ENCODE measurements at regions not wholly inside any gene's neighbourhood (a gene's known extent, or its start where the extent isn't known, plus 50 kb on each side); places are given as distances from the start of the nearest gene placed in this dataset.
"Not testable (repeated sequence)": the region's sequence is repeated elsewhere in the genome, so short reads cannot be mapped to it uniquely, and the experiment has no call there.

DNA sequence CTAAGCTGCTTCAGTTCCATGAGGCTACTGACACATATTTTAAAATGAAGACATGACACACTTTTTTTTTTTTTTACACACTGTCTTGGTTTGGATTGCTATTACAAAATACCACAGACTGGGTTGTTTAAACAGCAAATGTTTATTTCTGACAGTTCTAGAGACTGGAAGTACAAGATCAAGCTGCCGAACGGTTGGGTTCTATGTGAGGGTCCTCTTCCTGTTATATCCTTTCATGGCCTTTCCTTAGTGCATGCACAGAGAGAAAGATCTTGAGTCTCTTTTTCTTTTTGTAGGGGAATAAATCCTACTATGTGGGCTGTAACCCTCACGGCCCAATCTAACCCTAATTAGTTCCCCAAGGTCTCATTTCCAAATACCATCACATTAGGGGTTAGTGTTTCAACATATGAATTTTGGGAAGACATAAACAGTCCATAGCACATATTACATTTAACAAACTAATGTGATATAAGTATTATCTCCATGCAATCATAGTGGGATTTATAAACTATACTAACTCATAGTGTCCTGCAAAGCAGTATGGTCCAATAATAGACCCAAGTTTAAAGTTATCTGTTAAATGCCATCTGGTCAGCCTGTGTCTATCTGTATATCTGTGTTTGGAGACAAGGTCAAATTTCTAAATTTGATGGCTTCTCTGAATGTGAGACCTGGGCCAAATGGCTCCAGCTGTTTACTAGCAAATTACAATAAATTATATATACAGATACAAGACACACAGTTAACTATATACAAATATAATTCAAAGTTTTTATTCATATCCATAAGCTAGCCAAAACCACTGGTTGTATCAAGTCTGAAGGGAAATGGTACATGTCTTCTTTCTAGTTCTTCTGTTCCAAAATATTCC lies 90.3 kb upstream of the NREP start:
- no peak for DNase-seq (ENCODE audit: extremely low spot score, insufficient read length, low read depth)
- no peak for FAIRE-seq

DNA sequence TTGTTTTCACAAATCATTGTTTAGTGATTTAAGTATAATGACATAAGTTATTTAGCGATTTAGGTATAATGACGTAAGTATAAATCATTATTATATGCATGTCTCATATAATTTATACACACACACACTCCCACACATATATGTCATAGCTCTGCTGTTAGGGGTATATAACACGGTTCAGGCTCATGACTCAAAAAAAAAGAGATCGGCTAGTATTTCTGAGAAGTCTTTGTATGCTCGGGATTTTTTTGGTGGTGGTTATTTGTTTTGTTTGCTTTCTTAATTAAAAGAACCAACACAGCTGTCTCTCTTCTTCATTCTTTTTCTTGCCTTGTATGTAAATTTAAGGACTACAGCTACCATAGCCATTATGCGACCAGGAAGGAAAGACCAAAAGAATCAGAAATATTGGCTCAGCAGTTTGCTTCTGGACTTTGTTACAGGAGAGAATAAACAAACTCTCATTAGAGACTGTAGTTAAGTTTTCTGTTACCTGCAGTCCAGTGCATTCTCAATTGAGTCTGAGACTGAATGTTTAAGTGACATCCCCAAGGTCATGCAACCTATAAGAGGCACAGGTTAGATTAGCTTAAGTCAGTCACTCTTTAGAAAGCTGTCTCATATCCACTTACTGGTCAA lies 83.2 kb upstream of the NREP start:
- DNase-seq (ENCODE audit: extremely low spot score, insufficient read length, low read depth) (no peak), FAIRE-seq (no peak)

DNA sequence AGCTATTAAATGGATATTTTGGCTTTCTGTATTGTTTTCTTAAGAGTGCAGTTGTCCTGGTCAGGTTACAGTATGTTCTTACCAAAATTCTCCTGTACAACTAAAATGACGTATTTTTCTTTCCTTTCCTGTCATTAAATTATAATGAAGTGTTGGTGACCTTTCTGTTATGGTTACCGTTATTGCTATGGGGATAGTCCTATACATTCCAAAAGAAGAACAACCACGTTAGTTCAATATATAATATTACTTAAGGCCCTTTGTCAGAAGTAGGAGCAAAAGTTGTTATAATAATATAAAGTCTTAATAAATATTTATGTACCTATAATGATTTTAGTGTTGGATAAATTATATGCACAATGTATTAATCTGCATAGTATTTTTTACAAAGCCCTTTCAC lies 82.4 kb upstream of the NREP start:
- DNase-seq (ENCODE audit: extremely low spot score, insufficient read length, low read depth) (no peak), FAIRE-seq (no peak)

DNA sequence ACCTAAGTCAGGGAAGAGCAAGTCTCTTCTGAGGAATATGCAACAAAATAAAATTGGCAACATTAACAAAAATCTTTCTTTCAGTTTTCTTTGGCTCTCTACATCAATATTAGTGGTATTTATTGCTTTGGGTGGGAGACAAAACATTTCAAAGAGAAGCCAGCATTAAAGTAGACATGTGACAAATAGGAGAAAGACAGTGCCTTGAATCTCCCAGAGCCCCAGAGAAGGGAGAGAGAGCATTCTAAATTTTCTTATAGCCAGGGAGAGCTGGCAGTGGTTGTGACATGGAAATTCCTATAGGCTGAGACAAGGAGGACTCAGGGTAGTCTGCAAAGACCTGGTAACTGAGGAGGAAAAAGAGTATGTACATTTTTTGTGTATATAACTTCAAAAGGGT lies 79.4 kb upstream of the NREP start:
- FAIRE-seq (no peak), DNase-seq (ENCODE audit: extremely low spot score, insufficient read length, low read depth) (no peak)

DNA sequence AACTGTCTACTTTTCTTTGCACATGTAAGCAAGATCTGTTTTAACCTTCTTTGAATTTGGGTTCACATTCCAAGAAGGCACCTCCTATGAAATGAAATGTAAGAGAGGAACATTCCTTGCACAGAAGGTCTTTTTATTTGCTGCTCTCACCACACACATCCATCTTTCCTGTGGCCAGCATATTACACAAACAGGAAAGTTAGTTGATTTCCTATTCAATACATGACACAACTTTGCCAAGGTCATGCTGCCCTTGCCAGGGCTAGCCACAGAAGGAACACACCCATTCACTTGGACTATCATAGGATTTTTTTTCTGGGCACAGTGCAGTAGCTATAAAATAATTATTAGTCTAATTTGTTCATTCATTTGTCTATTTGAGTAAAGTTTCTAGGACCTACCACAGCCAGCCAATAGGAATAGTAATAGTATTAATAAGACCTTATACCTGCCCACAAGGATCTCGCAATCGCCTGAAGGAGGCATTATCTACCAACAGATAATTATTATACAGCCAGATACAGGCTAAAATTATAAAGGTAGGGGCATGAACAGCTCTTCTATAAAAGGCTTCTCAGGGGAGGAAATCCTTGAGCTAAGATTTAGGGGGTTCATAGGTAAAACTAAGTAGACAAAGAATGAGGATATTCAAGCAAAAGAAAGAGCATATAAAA lies 78.1 kb upstream of the NREP start:
- no peak for DNase-seq (ENCODE audit: extremely low spot score, insufficient read length, low read depth)
- FAIRE-seq, result no peak

DNA sequence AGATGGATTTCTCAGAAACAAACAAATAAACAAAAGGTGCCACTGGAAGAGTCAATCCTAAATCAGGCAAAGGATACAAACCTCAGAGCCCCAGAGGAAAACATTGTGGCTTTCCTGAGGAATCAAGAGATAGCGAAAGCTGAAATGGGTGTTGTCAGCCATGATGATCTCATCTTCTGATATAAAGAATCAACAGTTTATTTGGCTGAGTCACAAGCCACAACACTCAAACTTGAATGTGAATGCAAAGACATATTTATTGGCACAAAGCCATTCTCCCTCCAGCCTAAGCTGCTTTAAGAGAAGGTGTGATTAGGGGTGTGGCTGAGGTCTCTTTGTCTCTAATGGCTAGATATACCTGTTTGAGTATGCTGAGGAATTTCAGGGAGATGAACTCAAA lies 73.3 kb upstream of the NREP start:
- no peak for DNase-seq (ENCODE audit: extremely low spot score, insufficient read length, low read depth)
- FAIRE-seq, result no peak

DNA sequence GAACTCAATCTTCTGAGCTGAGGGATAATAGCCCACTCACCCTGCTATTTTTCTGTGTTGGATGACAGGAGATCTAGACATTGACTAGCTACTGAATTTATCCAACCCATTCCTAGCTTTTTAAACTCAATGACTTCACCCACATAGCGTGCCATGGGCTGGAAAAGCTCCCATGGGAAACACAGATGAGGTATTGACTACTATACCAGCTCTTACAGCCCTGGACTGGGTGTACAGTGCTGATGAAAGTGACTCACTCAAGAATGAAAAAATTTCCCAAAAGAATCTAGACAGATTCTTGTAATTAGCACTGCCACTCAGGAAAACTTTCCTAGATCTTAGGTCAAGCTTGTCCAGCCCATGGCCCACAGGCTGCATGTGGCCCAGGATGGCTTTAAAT lies 72.7 kb upstream of the NREP start:
- FAIRE-seq, result no peak

DNA sequence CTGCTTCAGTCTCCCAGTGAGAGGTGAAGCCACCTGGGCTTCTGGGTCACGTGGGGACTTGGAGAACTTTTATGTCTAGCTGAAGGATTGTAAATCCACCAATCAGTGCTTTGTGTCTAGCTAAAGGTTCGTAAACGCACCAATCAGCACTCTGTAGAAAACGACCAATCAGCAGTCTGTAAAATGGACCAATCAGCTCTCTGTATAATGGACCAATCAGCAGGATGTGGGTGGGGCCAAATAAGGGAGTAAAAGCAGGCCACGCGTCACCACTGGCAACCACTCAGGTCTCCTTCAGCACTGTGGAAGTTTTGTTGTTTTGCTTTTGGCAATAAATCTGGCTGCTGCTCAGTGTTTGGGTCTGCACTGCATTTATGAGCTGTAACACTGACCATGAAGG lies 69.1 kb upstream of the NREP start:
- FAIRE-seq (no peak), DNase-seq (ENCODE audit: extremely low spot score, insufficient read length, low read depth) (no peak)

More for the DNA sequence above, 72.7 kb upstream of the NREP start:
- DNase-seq (ENCODE audit: extremely low spot score, insufficient read length, low read depth), result no peak

DNA sequence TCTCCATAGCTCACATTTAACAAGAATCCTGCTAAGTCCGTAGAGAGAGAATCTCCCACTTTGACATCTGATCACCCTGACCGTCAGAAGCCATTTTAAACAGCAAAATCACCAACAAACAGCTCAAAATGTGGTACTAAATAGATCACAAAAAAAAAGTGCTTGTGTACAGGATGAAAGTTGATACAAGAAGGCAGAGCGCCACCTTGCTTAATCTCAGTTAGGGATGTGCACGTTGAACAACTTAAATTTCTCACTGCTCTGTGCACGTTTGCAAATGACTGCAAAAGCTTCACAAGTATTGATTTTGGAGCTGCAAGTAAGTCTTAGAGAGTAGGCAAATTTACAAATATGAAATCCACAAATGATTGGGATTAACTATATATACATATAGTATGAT lies 63.1 kb upstream of the NREP start:
- DNase-seq (ENCODE audit: extremely low spot score, insufficient read length, low read depth) (no peak), FAIRE-seq (no peak)

DNA sequence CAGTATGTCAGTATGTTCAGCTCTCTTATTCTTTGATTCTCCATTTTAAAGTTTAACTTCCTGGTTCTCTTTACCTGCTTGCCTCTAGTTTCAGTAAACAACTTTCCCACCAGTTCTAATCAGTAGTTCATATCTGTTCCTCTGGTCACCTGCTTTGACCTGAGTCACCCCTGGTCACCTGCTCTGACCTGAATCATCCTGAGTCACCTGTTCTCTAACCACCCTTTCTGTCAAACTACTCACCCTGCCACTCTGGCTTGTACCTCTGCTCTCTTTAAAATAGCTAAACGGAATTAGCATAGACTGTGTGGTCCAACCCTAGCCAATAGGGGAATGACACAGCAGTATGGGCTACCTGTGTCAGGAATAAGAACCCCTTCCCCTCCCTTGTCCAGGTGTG lies 62.0 kb upstream of the NREP start:
- not testable (repeated sequence) for FAIRE-seq; DNase-seq (ENCODE audit: extremely low spot score, insufficient read length, low read depth)

DNA sequence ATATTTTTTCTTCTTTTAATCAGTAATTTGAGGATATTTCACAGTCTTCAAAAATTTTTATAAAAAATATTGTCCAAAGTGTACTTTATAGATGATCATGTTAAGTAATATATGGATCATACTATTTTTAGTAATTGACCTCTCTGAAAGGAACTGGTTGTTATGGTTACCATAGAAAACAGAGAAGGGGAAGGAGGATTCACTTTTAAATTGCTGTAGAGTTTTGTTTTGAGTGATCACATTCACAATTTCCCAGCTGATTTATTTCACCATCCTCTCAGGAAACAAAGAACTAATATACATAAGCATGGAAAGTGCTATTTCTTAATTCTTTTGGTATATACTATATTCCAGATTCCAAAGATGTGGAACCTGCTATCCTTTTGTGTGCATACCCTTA lies 56.5 kb upstream of the NREP start:
- FAIRE-seq (no peak), DNase-seq (ENCODE audit: extremely low spot score, insufficient read length, low read depth) (no peak)

DNA sequence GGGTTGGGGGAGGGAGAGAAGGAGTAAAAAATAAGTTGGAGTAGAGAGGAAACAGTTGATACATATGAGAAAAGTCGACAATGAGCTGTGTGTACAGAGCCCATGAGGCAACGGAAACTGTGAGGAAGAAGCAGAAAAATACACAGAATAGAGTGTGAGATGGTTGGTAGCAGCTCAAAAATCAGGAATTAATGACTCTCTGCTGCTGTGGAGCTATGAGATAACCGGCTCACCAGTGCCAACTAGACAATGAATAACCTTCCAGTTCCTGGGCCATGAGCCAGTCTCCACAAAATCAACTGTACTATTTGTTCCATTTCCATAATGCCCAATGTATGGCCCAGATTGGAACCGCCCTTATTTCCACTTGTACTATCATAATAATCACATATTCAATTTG lies 53.1 kb upstream of the NREP start:
- no peak for FAIRE-seq
- no peak for DNase-seq (ENCODE audit: extremely low spot score, insufficient read length, low read depth)
